GM12875 (cell line): ENCODE measurements at regions not wholly inside any gene's neighbourhood (a gene's known extent, or its start where the extent isn't known, plus 50 kb on each side); places are given as distances from the start of the nearest gene placed in this dataset.

ENCODE experiments used
- H3K4me3 ChIP-seq: one replicate; pipeline ENCODE4 v1.5.1; 2011; ENCODE audit warnings: low read depth, low read length, control low read depth
- CTCF ChIP-seq: IDR thresholded peaks from 2 replicates; pipeline ENCODE4 v1.5.1; 2011; ENCODE audit warnings: low read depth, mild to moderate bottlenecking, control low read depth, inconsistent platforms, low read length, moderate library complexity, borderline replicate concordance; ENCODE audit not compliant: insufficient read depth

GRCh38 chr1:244231572-244232315, 180.7 kb downstream of the ZBTB18 start:
- no peak for TF ChIP-seq CTCF
- no peak overlapping the region for H3K4me3 ChIP-seq

- no peak for TF ChIP-seq CTCF
- no peak overlapping the region for H3K4me3 ChIP-seq
Measured at GRCh38 chr1:244234009-244234643, 183.0 kb downstream of the ZBTB18 start.

GRCh38 chr1:244235157-244235556, 184.1 kb downstream of the ZBTB18 start:
- no peak for TF ChIP-seq CTCF

GRCh38 chr1:244236101-244236500, 185.0 kb downstream of the ZBTB18 start:
- TF ChIP-seq CTCF, result no peak
- no peak overlapping the region for H3K4me3 ChIP-seq

More at GRCh38 chr1:244235157-244235556, 184.1 kb downstream of the ZBTB18 start:
- no peak overlapping the region for H3K4me3 ChIP-seq

- H3K4me3 ChIP-seq, result no peak overlapping the region
- TF ChIP-seq CTCF, result no peak
Measured at GRCh38 chr1:244236721-244237120, 185.6 kb downstream of the ZBTB18 start.

- no peak overlapping the region for H3K4me3 ChIP-seq
- TF ChIP-seq CTCF, result no peak
Measured at GRCh38 chr1:244237445-244237844, 186.4 kb downstream of the ZBTB18 start.

- TF ChIP-seq CTCF, result no peak
- H3K4me3 ChIP-seq, result no peak overlapping the region
Measured at GRCh38 chr1:244239261-244239770, 188.2 kb downstream of the ZBTB18 start.
